Endothelial cell (in vitro differentiated cells): ENCODE measurements at regions not wholly inside any gene's neighbourhood (a gene's known extent, or its start where the extent isn't known, plus 50 kb on each side); places are given as distances from the start of the nearest gene placed in this dataset.

ENCODE experiments used
- DNase-seq: peaks from one replicate; pipeline ENCODE4 v3.0.0; 2021; ENCODE audit warnings: low spot score
- H3K27ac Mint-ChIP-seq: one replicate; pipeline ENCODE4 v1.8.0; 2021; ENCODE audit warnings: mixed read lengths, inconsistent platforms; ENCODE audit not compliant: unreplicated experiment
- H3K27me3 Mint-ChIP-seq: one replicate; pipeline ENCODE4 v1.8.0; 2021; ENCODE audit warnings: mild to moderate bottlenecking, moderate library complexity, mixed read lengths, inconsistent platforms; ENCODE audit not compliant: unreplicated experiment
- H3K36me3 Mint-ChIP-seq: one replicate; pipeline ENCODE4 v1.8.0; 2021; ENCODE audit warnings: mild to moderate bottlenecking, low read depth, mixed read lengths, inconsistent platforms; ENCODE audit not compliant: unreplicated experiment
- H3K4me1 Mint-ChIP-seq: one replicate; pipeline ENCODE4 v1.8.0; 2021; ENCODE audit warnings: mild to moderate bottlenecking, mixed read lengths, inconsistent platforms; ENCODE audit not compliant: unreplicated experiment
- H3K4me3 Mint-ChIP-seq: one replicate; pipeline ENCODE4 v1.8.0; 2021; ENCODE audit warnings: mild to moderate bottlenecking, mixed read lengths, inconsistent platforms; ENCODE audit not compliant: unreplicated experiment
- H3K9me3 Mint-ChIP-seq: one replicate; pipeline ENCODE4 v1.8.0; 2021; ENCODE audit warnings: mixed read lengths, inconsistent platforms; ENCODE audit not compliant: unreplicated experiment
- TF ChIP-seq, protein P1 (sequence below): fragments of 200-600 bp; sonication (generic); IDR thresholded peaks from one replicate; pipeline ENCODE4 v1.5.0; 2021; ENCODE audit warnings: antibody characterized with exemption; ENCODE audit not compliant: unreplicated experiment

DNA sequence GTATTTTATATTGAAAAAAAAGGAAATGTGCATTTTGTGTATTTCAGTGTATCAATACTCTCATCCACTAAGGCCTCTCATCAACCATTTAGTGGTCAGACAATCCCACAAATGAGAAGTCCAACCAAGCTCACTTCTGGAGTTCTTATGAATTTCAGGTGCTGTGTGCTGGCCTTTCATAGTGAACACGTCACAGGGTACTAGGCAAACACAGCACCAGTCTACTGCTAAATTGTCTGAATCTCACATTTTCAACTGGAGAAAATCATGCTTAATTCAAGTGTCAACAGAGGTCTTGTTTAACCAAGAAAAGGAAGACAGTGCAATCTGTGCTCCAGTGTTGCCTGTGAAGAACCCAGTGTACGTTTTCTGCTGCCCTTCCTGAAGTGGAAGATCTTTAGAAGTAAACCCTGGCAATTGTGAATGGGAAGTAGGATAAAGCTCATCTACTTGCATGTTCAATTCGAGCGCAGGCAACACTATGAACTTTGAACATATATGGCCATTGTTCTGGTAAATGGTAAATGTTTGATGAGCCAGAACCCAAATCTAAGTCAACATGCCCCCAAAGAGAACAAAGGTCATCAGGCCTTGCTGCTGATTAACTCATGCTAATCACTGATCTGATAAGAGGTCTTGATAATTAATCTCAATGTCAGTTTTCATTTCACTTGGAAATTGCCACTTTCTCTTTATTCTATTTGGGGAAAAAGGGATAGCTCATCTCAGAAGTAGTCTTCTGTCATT, 439.2 kb upstream of the SOX9 start:
- no peaks in the 10 kb centered on the region for H3K4me1 Mint-ChIP-seq
- H3K27ac Mint-ChIP-seq = no peak overlapping the region
- H3K9me3 Mint-ChIP-seq = no peaks in the 10 kb centered on the region
- H3K27me3 Mint-ChIP-seq = no peaks in the 10 kb centered on the region
- H3K36me3 Mint-ChIP-seq = no peaks in the 10 kb centered on the region
- TF ChIP-seq, protein P1, sequence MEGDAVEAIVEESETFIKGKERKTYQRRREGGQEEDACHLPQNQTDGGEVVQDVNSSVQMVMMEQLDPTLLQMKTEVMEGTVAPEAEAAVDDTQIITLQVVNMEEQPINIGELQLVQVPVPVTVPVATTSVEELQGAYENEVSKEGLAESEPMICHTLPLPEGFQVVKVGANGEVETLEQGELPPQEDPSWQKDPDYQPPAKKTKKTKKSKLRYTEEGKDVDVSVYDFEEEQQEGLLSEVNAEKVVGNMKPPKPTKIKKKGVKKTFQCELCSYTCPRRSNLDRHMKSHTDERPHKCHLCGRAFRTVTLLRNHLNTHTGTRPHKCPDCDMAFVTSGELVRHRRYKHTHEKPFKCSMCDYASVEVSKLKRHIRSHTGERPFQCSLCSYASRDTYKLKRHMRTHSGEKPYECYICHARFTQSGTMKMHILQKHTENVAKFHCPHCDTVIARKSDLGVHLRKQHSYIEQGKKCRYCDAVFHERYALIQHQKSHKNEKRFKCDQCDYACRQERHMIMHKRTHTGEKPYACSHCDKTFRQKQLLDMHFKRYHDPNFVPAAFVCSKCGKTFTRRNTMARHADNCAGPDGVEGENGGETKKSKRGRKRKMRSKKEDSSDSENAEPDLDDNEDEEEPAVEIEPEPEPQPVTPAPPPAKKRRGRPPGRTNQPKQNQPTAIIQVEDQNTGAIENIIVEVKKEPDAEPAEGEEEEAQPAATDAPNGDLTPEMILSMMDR = no peak
- no peak overlapping the region for H3K4me3 Mint-ChIP-seq
- DNase-seq = no peak

DNA sequence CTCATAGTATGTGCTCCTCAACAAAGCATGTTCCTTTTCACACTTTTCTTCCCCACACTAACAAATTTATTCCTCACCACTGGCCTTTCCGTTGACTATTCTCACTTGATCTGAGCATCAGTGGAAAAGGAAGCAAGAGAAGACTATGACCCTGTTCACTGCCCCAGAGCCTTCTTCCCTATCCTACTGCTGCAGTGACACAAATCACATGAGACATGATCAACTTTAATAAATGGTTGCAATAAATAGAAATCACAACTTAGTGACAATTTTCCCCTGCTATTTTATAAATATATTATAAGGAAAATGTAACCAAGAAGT, 438.7 kb upstream of the SOX9 start:
- TF ChIP-seq, protein P1 = no peak
- no peak for DNase-seq
- Mint-ChIP-seq H3K9me3 (no peaks in the 10 kb centered on the region), H3K27me3 (no peaks in the 10 kb centered on the region), H3K27ac (no peak overlapping the region), H3K4me3 (no peak overlapping the region), H3K36me3 (no peaks in the 10 kb centered on the region), H3K4me1 (no peaks in the 10 kb centered on the region)

DNA sequence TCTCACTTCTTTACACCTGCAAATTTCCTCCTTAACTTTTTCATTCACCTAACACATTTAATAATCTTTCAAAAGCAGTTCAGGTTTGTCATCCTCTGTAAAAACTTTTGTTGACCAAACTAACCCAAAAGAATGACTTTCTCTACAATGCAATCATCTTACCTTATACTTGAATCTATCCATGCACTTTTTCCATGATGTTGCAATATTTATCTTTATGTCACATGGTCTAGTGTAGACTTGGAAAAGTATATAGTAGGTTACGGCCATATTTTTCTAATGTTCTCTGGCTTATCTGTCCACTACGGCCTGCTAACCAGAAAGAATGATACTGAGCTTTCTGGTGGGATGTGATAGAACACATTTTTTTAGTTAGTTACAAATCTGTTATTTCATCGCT, 431.0 kb upstream of the SOX9 start:
- H3K36me3 Mint-ChIP-seq = no peaks in the 10 kb centered on the region
- no peak overlapping the region for H3K4me3 Mint-ChIP-seq

DNA sequence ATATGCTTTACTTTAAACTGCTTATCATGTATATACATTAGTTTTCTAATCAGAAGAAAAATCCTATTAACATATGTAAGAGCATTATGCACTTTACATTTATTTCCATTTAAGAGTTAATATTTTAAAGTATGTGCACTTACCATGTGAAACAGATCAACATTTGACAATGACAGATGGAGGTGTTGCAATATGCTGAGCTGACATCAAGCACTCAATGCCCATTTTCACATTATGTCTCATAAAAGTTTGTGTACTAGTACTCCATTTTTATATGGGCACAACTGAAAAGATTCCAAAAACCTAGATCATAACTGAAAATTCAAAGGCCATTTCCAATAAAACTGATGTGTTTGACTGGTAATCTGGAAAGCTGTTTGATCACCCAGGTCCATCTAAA, 420.9 kb upstream of the SOX9 start:
- DNase-seq = no peak
- TF ChIP-seq, protein P1 = no peak
- Mint-ChIP-seq H3K36me3 (no peaks in the 10 kb centered on the region), H3K27me3 (no peaks in the 10 kb centered on the region), H3K4me1 (no peaks in the 10 kb centered on the region), H3K27ac (no peak overlapping the region), H3K9me3 (no peaks in the 10 kb centered on the region), H3K4me3 (no peak overlapping the region)

More for the DNA sequence above, 431.0 kb upstream of the SOX9 start:
- no peaks in the 10 kb centered on the region for H3K27me3 Mint-ChIP-seq
- no peaks in the 10 kb centered on the region for H3K4me1 Mint-ChIP-seq
- DNase-seq = no peak
- H3K27ac Mint-ChIP-seq = no peak overlapping the region
- no peaks in the 10 kb centered on the region for H3K9me3 Mint-ChIP-seq
- TF ChIP-seq, protein P1 = no peak

DNA sequence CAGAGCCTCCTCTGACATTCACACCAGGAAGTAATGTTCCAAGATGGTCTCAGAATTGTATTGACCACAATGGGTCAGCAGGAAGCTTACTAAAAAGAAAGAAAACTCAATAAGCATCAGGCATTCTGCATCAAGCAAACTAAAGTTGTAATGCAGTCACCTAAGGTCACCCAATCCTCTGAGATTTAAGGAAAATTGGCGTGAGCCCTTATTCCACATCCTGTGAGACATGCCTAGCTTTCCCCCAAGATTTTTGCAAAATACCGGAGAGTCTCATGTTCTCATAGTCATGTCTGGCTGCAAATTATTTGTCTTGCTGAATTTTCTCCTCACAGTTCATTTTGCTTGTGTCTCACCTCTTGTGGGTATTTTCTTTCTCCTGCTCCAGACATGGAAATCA, 417.1 kb upstream of the SOX9 start:
- no peaks in the 10 kb centered on the region for H3K9me3 Mint-ChIP-seq
- no peaks in the 10 kb centered on the region for H3K36me3 Mint-ChIP-seq
- H3K4me1 Mint-ChIP-seq = no peaks in the 10 kb centered on the region
- no peak for DNase-seq
- TF ChIP-seq, protein P1 = no peak
- no peaks in the 10 kb centered on the region for H3K27me3 Mint-ChIP-seq
- no peak overlapping the region for H3K4me3 Mint-ChIP-seq
- H3K27ac Mint-ChIP-seq = no peak overlapping the region
